ENCODE measurements at regions not wholly inside any gene's neighbourhood (a gene's known extent, or its start where the extent isn't known, plus 50 kb on each side); places are given as distances from the start of the nearest gene placed in this dataset.
"Not testable (repeated sequence)": the region's sequence is repeated elsewhere in the genome, so short reads cannot be mapped to it uniquely, and the experiment has no call there.

DNA sequence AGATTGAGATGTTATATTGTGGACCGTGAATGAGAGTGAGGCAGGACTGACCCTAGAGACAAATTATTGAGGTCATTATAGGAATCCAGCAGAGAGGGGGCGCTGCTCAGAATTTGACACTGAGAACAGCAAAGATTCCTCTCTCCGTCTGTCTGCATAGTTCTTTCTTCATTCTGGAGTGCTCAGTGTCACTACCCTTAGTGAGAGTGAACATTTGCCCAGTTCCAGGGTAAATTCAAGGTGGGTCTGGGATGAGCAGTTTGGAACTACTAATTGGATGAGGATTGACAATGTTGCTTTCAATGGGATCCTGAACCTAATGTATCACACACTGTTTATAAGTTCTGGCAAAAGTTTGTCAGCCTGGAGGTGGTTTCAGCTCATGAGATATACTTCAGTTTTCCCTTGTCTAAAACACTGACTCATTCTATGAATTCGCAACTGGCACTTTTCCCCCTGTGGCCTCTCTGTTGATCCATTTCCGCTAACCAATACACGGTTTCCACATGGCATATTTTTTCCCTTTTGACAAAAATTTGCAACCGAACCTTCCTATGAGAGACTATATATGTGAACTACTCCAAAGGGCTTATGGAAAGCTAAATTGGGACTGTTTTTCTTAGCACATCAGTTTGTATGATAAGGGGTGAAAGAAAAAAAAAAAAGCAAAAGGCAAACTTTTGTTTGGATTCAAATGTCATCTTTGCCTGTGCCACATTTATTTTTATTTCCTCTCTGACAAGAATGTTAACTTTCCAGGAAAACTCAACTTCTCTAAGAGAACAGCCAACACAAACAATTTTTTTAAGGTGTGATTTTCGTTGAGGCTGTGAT, 1240.7 kb upstream of the WWC1 start:
- DNase-seq = no peak

DNA sequence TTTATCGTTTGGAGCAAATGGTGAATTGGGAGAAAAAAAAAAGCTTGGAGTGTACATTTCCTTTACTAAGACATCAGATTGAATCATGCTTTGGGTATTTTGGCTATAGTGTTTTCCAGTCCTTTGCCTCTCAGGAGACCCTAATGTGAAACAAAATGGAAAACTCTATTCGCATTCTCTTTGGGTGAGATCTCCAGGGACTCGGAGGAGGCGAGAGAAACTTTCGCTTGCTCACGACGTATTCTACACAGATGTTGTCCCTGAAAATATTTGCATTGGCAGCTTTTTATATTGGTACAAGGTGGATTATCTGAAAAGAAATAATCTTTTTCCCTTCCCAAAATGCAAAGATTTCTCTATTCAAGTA, 1240.1 kb upstream of the WWC1 start:
- no peak for DNase-seq

DNA sequence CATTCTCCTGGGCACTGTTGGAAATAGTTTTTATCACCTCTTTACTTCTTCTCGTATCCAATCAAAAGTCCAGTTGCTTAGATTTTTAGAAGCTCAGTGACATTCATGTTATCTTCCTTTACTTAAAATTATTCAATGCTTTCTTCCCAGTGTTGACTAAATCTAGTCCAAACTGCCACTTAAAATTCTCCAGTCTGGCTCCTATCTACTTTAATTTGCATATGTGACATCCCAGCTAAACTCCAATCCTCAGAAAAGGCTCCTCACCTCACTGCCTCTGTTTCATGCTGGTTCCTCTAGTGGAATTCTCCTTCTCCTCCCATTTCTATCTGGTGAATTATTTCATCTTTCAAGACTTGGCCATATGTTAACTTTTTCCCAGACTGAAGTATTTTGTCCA, 1238.7 kb upstream of the WWC1 start:
- no peak for DNase-seq

- no peak for DNase-seq
Measured at GRCh38 chr5:167057665-167058064, 1233.8 kb upstream of the WWC1 start.

DNA sequence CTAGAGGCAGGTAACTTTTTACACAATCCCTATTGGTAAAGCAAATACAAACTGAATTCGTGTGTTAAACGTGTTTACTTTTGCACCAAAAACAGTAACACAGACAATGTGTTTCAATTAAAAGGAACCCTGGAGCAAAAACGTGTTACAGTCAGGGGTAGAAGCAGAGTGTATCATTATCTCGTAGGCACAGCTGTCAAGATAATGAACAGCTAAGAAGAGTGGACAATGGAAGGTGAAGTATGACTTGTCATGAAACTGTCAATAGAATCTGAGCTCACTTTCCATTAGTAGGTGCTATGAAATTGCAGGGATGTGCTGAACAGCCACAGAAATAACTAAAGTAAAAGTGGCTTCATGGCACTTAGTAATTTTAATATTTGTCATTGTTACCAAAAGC, 1229.8 kb upstream of the WWC1 start:
- no peak for DNase-seq

- DNase-seq = no peak
Measured at GRCh38 chr5:167063116-167063515, 1228.3 kb upstream of the WWC1 start.

GRCh38 chr5:167063788-167064187, 1227.7 kb upstream of the WWC1 start:
- no peak for DNase-seq

GRCh38 chr5:167064198-167064776, 1227.2 kb upstream of the WWC1 start:
- DNase-seq = no peak

- DNase-seq = no peak
Measured at GRCh38 chr5:167065794-167066193, 1225.7 kb upstream of the WWC1 start.

- DNase-seq = no peak
Measured at GRCh38 chr5:167071981-167072610, 1219.3 kb upstream of the WWC1 start.

DNA sequence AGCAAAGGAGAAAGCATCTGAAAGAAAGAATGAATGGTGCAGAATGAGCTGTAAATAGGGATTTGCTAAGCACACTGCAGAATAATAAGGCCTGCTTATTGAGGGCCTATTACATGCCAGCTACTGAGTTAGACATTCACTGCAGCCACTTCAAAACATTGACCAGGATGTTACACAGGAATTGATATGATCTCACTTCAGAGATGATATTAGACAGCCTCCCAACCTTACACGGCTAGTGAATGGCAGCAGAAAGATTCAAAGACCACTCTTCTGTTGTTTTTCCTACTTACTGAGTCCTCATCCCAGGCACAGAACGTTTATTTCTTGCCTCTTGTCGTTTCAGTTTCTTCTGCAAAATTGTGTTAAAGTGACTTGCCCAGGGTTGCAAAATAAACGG, 1209.9 kb upstream of the WWC1 start:
- no peak for DNase-seq

- DNase-seq = no peak
Measured at GRCh38 chr5:167096816-167097215, 1194.6 kb upstream of the WWC1 start.

GRCh38 chr5:167104351-167104750, 1187.1 kb upstream of the WWC1 start:
- no peak for DNase-seq

GRCh38 chr5:167105941-167106340, 1185.5 kb upstream of the WWC1 start:
- DNase-seq = no peak

DNA sequence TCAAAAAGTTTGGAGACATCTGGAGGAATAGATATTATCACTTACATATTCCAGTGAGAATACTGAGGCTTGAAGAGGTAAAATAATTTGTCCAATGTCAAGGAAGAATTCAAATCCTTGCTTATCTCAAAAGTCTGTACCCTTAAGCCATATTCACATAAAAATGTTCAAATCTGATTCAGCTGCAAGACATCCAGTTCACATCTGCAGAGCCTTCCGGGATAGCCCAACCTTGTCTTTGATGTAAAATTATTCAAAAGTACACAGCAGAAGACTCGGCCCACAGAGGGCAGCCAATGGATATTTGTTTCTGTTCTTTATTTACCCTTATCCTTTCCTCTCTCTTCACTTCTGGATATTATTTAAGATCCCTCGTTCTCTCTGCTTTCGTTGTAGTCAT, 1183.8 kb upstream of the WWC1 start:
- no peak for DNase-seq

- DNase-seq = not testable (repeated sequence)
Measured at GRCh38 chr5:167108266-167108665, 1183.2 kb upstream of the WWC1 start.

DNA sequence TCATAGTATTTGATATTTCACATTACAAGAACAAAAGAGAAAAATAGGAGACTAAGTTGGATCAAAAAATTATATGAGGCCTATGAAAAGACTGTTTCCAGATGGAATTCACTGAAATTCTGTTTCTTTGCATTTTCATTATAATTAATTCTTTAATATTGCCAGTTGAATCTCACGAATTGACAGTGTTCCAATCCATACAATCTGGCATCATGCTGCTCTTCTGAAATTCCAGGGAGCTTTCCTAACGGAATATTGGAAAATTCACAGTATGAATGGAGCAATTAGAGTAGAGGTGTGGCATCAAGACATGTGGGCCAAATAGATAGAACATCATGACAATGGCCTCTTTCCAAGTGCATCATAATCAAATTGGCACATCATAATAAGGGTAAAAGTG, 1178.9 kb upstream of the WWC1 start:
- DNase-seq = no peak

DNA sequence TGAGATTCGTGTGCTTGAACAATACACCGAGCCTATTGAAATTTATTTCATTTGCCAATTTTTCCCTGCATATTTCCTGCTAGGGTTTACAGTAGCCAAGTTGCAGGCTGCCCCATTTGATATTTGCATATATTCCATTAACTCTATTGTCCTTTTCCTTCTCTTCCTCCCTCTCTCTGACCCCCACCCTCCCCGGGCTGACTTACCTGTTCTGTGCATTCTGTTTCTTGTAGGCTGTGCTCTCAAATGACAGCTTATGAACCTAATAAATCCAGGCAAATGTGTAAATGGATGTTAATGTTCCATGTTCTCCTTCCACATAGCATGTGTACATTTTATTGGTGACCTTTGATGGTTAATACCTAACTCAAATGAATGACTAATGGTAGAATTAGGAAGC, 1169.2 kb upstream of the WWC1 start:
- no peak for DNase-seq

GRCh38 chr5:167123126-167123525, 1168.3 kb upstream of the WWC1 start:
- DNase-seq = no peak

- no peak for DNase-seq
Measured at GRCh38 chr5:167128581-167128980, 1162.9 kb upstream of the WWC1 start.

GRCh38 chr5:167140548-167141291, 1150.7 kb upstream of the WWC1 start:
- DNase-seq = no peak

GRCh38 chr5:167143716-167144115, 1147.7 kb upstream of the WWC1 start:
- no peak for DNase-seq

DNA sequence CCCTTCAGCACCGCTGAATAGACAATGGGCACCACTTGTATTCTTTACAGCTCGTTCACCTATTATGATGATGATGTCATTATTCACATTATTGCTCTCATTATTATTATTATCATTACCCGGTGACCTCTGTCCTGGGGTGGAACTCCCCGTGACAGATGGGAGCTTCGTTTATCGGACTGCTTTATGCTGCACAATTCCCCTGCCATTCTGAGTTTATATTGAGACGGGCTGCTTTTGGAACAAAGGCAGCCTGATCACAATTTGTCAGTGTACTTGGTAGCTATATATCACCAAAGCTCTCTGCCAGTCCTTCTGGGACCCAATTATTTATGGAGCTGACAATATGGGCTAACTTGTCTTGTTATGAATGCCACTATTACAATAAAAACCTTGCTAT, 1145.6 kb upstream of the WWC1 start:
- DNase-seq = no peak

DNA sequence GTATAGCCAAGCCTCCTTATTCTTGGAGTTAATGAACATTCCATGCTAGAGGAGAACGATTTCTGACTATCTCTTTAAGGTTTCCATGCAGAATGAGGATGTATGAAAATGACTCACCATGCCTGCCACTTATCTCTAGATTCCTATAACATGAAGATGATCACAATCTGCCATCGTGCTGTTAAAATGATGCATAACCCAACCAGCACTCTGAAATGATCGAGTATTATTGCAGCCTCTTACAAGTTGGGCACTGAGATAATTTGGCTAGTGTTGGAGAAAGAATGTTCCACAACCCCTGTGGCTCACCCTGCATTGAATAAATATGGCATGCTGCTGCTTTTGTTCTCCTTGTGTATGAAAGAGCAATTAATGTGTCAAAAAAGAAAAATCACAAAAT, 1143.6 kb upstream of the WWC1 start:
- no peak for DNase-seq

All from midbrain (tissue), 1 donor.